ENCODE measurements at regions not wholly inside any gene's neighbourhood (a gene's known extent, or its start where the extent isn't known, plus 50 kb on each side); places are given as distances from the start of the nearest gene placed in this dataset.

- ATAC-seq = no peak
- TF ChIP-seq ZNF8 (CRISPR knock-in tag; IDR thresholded peaks at IDR 0.05) = no peak
Observed at GRCh38 chr9:124183772-124184171, 74.0 kb upstream of the NEK6 start.

- TF ChIP-seq GLIS3 (CRISPR knock-in tag; IDR thresholded peaks at IDR 0.05) (no peak), TCF4 (CRISPR knock-in tag; IDR thresholded peaks at IDR 0.05; ENCODE audit: borderline replicate concordance) (no peak), ZNF565 (CRISPR knock-in tag; conservative IDR thresholded peaks at IDR 0.05; ENCODE audit: low read depth) (no peak), PPARA (CRISPR knock-in tag; IDR thresholded peaks at IDR 0.05; ENCODE audit: borderline replicate concordance) (no peak), ZNF70 (CRISPR knock-in tag; IDR thresholded peaks at IDR 0.05) (no peak), ARNTL (CRISPR knock-in tag; IDR thresholded peaks at IDR 0.05; ENCODE audit: borderline replicate concordance, low read depth) (no peak), SNAI2 (CRISPR knock-in tag; IDR thresholded peaks at IDR 0.05) (no peak), ISL1 (CRISPR knock-in tag; IDR thresholded peaks at IDR 0.05) (no peak), TOX (CRISPR knock-in tag; IDR thresholded peaks at IDR 0.05; ENCODE audit: borderline replicate concordance) (no peak), CSDC2 (CRISPR knock-in tag; IDR thresholded peaks at IDR 0.05) (no peak), CSRNP3 (CRISPR knock-in tag; IDR thresholded peaks at IDR 0.05) (no peak)
- no peak for ATAC-seq
Observed at GRCh38 chr9:124185413-124185812, 72.3 kb upstream of the NEK6 start.

- TF ChIP-seq TCF4 (CRISPR knock-in tag; IDR thresholded peaks at IDR 0.05; ENCODE audit: borderline replicate concordance) (no peak), ISL1 (CRISPR knock-in tag; IDR thresholded peaks at IDR 0.05) (no peak), ZNF70 (CRISPR knock-in tag; IDR thresholded peaks at IDR 0.05) (no peak), ZFP3 (CRISPR knock-in tag; IDR thresholded peaks at IDR 0.05) (no peak), PATZ1 (CRISPR knock-in tag; IDR thresholded peaks at IDR 0.05; ENCODE audit: borderline replicate concordance) (no peak)
- ATAC-seq = no peak
Observed at GRCh38 chr9:124187311-124187710, 70.4 kb upstream of the NEK6 start.

GRCh38 chr9:124188331-124189110, 69.2 kb upstream of the NEK6 start:
- ATAC-seq = no peak
- no peak for TF ChIP-seq PATZ1 (CRISPR knock-in tag; IDR thresholded peaks at IDR 0.05; ENCODE audit: borderline replicate concordance)
- no peak for TF ChIP-seq TOX (CRISPR knock-in tag; IDR thresholded peaks at IDR 0.05; ENCODE audit: borderline replicate concordance)
- no peak for TF ChIP-seq ZC3H10 (CRISPR knock-in tag; IDR thresholded peaks at IDR 0.05)
- TF ChIP-seq SNAI2 (CRISPR knock-in tag; IDR thresholded peaks at IDR 0.05) = no peak
- no peak for TF ChIP-seq CSRNP3 (CRISPR knock-in tag; IDR thresholded peaks at IDR 0.05)
- no peak for TF ChIP-seq CSDC2 (CRISPR knock-in tag; IDR thresholded peaks at IDR 0.05)
- no peak for TF ChIP-seq ZNF70 (CRISPR knock-in tag; IDR thresholded peaks at IDR 0.05)
- TF ChIP-seq ESRRG (CRISPR knock-in tag; IDR thresholded peaks at IDR 0.05) = no peak
- TF ChIP-seq GLIS3 (CRISPR knock-in tag; IDR thresholded peaks at IDR 0.05) = no peak
- no peak for TF ChIP-seq CREB5 (CRISPR knock-in tag; IDR thresholded peaks at IDR 0.05; ENCODE audit: low read depth)
- no peak for TF ChIP-seq TCF4 (CRISPR knock-in tag; IDR thresholded peaks at IDR 0.05; ENCODE audit: borderline replicate concordance)
- TF ChIP-seq ZNF565 (CRISPR knock-in tag; conservative IDR thresholded peaks at IDR 0.05; ENCODE audit: low read depth) = no peak
- TF ChIP-seq ISL1 (CRISPR knock-in tag; IDR thresholded peaks at IDR 0.05) = no peak
- TF ChIP-seq ZFP3 (CRISPR knock-in tag; IDR thresholded peaks at IDR 0.05) = no peak
- no peak for TF ChIP-seq RARB (CRISPR knock-in tag; IDR thresholded peaks at IDR 0.05)
- no peak for TF ChIP-seq ZFP30 (CRISPR knock-in tag; IDR thresholded peaks at IDR 0.05)
